NOMO-1 treated with dmso at 0.1 percent for 144 hours (cell line): ENCODE measurements at regions not wholly inside any gene's neighbourhood (a gene's known extent, or its start where the extent isn't known, plus 50 kb on each side); places are given as distances from the start of the nearest gene placed in this dataset.

Source experiments
- DNase-seq: peaks from one replicate; lab custom pipeline; 2025; ENCODE audit not compliant: unreplicated experiment; lab: John Stamatoyannopoulos, UW

DNA sequence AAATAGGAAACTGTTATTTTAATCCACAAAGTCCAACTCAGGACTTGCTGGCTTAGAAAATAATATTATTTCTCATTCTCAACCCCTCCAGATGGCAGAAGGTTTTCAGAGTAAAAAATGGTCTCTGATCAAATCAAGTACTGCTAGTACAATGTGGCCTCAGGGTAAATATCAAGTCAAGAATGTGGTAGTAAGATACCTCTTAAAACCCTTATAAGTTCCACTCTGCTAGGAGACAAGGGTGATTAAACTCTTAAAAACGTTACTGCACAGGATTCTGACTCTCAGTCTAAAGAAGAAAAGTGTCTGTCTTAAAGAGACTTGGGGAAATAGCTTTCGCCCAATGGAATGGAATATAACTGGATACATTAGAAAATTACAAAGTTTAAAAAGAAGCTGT is 120.8 kb upstream of the PDE4D start:
- DNase-seq, result no peak

GRCh38 chr5:60010853-60011252 is 117.3 kb upstream of the PDE4D start:
- DNase-seq, result no peak

- DNase-seq, result no peak
Observed at GRCh38 chr5:60010328-60010727, 116.8 kb upstream of the PDE4D start.

- DNase-seq, result no peak
Observed at GRCh38 chr5:60007729-60008128, 114.2 kb upstream of the PDE4D start.

DNA sequence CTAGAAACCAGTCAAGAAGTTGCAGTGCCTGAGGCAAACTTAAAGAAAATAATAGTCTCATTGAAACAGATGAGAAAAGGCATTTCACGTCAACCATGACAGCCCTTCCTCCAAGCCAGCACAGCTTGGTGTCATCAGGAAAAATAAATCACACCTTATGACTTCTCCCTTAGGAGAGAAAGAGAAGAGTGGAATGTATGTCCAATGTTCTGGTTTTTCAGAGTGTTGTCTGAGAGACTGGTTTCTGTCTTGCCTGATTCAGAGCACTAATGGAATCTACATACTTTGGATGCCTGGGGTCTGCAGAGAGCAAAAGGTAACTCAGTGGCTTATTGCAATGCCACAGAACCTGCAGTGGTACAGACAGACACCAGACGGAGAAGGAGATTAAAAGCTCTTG is 105.5 kb upstream of the PDE4D start:
- DNase-seq, result no peak

- DNase-seq, result no peak
Observed at GRCh38 chr5:59992206-59992605, 98.7 kb upstream of the PDE4D start.

DNA sequence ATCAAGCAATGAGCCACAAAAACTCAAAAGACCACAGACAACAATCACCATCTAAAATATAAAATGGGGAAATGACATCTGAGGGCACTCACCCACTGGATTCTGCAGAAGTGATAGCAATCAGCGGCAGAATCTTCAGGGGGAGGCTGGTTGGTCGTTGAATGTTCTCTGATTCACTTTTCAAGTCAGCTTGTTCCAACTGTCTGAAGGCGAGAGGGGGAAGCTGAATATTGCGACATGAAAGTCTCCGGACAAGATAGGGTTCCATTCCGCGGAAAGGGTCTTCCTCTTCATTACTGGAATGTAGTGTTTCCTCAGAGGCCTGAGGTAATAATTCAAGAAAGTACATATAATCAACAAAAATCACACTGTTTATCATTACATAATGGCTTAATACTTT is 94.9 kb upstream of the PDE4D start:
- DNase-seq, result peak; percentile 91

DNA sequence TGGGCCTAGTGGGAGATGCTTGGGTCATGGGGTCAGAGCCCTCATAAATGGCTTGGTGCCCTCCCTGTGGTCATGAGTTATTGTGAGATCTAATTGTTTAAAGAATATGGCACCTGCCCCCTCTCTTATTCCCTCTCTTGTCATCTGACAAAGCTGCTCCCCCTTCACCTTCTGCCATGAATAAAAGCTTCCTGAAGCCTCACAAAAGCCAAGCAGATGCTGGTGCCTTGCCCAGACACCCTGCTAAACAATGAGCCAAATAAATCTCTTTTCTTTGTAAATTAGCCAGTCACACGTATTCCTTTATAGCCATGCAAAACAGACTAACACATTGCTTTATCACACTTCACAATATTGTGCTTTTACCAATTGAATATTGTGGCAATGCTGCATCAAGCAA is 82.8 kb upstream of the PDE4D start:
- DNase-seq, result no peak

GRCh38 chr5:59972043-59972442 is 78.5 kb upstream of the PDE4D start:
- no peak for DNase-seq

DNA sequence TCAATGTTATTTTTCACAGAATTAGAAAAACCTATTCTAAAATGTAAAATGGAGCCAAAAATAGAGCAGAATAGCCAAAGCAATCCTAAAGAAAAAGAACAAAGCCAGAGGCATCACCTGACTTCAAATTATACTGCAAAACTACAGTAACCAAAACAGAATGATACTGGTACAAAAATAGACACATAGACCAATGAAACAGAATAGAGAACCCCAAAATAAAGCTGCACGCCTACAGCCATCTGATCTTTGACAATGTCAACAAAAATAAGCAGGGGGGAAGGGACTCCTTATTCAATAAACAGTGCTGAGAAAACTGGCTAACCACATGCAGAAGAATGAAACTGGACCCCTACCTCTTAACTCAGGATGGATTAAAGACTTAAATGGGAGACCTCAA is 65.8 kb upstream of the PDE4D start:
- no peak for DNase-seq

GRCh38 chr5:59956130-59956783 is 62.7 kb upstream of the PDE4D start:
- no peak for DNase-seq

DNA sequence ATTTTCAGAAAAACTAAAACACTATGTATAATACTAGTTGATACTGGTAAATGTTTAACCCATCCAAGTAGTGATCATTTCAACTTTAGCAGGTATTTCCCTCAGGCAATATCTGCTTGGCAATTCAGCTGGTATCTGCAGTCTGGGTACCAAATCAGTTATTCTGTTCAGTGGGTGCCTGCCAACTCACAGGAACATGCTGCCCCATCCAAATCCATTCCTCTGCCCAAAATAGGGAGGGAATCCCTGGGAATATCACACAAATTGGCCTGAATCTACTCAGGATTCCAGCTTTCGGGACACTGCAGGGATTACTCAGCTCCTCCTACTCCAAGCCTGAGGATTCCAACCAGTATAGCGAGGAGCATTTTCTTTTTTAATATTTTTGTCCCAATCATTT is 61.7 kb upstream of the PDE4D start:
- no peak for DNase-seq

DNA sequence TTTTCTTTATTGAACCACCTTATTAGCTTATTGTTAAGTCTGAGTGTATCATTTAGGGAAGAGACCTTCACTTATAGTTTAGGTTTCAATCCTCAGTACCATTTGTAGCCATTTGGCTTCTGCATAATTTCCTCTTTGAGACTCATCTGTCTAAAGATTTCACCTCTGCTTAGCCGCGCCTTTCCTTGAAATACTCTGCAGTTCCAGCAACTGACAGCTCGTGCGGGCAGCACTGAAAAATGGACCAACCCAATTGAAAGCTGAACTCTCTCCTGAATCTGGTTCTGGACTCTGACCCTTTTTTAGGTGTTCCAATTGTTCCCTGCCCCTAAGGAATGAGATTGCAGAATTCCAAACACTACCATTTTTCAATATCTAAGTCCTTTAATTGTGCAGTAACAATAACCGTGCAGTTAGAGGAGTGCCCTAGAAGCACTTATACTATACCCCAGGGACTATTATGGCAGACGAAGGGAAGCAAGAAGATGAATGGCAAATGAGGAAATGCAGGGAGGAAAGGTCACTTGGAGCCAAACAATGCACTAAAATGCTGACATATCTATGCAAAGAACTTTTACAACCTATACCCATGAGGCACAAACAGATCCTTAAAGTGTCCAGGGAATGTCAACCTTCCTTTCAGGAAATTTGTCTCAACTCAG is 50.1 kb upstream of the PDE4D start:
- no peak for DNase-seq
